IMR-90 (cell line): ENCODE measurements at regions not wholly inside any gene's neighbourhood (a gene's known extent, or its start where the extent isn't known, plus 50 kb on each side); places are given as distances from the start of the nearest gene placed in this dataset.

Source experiments
- ATAC-seq: fragments of 200-7000 bp; cut with Tn5 transposase; 2 replicates; pipeline ENCODE4 v1.9.1; 2020; ENCODE audit warnings: low read depth, mild to moderate bottlenecking, moderate library complexity
- BruUV-seq: library from RNA; stranded (reverse); fragments of 400-500 nt; replicated peaks from 2 replicates; lab custom pipeline; 2021; lab: Mats Ljungman, UMichigan
- CTCF ChIA-PET: fragments of 300-600 bp; formaldehyde crosslinking; extraction: SDS; loops from one replicate; lab custom pipeline; 2021; ENCODE audit warnings: antibody characterized with exemption; lab: Yijun Ruan, JAX
- POLR2A ChIA-PET: fragments of 300-600 bp; sonication (Branson Sonifier 250); formaldehyde crosslinking; loops from one replicate; lab custom pipeline; 2022; ENCODE audit warnings: antibody characterized with exemption; ENCODE audit not compliant: unreplicated experiment; lab: Charles Lee
- DNase-seq: peaks from one replicate; pipeline ENCODE4 v3.0.0; 2013
- H2AFZ ChIP-seq: replicated peaks from 2 replicates; pipeline ENCODE3; 2013; ENCODE audit warnings: low read length, mild to moderate bottlenecking; ENCODE audit not compliant: poor library complexity
- H2AK5ac ChIP-seq: 2 replicates; pipeline ENCODE4 v1.6.1; 2013; ENCODE audit warnings: low read depth, low read length, inconsistent platforms
- H2AK9ac ChIP-seq: replicated peaks from 2 replicates; pipeline ENCODE3; 2013; ENCODE audit warnings: mild to moderate bottlenecking, low read depth, low read length, moderate library complexity; ENCODE audit not compliant: poor library complexity
- H2BK120ac ChIP-seq: 2 replicates; pipeline ENCODE4 v1.6.1; 2013; ENCODE audit warnings: low read depth, low read length, inconsistent platforms
- H2BK15ac ChIP-seq: 3 replicates; pipeline ENCODE4 v1.6.1; 2013; ENCODE audit warnings: low read depth, low read length, inconsistent platforms
- H2BK20ac ChIP-seq: 2 replicates; pipeline ENCODE4 v1.6.1; 2013; ENCODE audit warnings: low read depth, mild to moderate bottlenecking, inconsistent platforms, low read length, moderate library complexity
- H2BK5ac ChIP-seq: 2 replicates; pipeline ENCODE4 v1.6.1; 2013; ENCODE audit warnings: mild to moderate bottlenecking, low read depth, low read length, inconsistent platforms; ENCODE audit not compliant: poor library complexity, severe bottlenecking
- H3K14ac ChIP-seq: replicated peaks from 2 replicates; pipeline ENCODE4 v1.6.1; 2013; ENCODE audit warnings: low read depth, low read length, inconsistent platforms
- H3K18ac ChIP-seq: 2 replicates; pipeline ENCODE4 v1.6.1; 2013; ENCODE audit warnings: low read depth, low read length, control low read depth
- H3K23ac ChIP-seq: 2 replicates; pipeline ENCODE4 v1.6.1; 2013; ENCODE audit warnings: low read depth, low read length, inconsistent platforms
- H3K27ac ChIP-seq: 2 replicates; pipeline ENCODE4 v1.5.1; 2013; ENCODE audit warnings: mild to moderate bottlenecking, control low read depth, low read length; ENCODE audit not compliant: insufficient read depth
- H3K27me3 ChIP-seq: 2 replicates; pipeline ENCODE4 v1.6.1; 2013; ENCODE audit warnings: low read length; ENCODE audit not compliant: control insufficient read depth, insufficient read depth
- H3K36me3 ChIP-seq: 2 replicates; pipeline ENCODE4 v1.6.1; 2013; ENCODE audit warnings: low read length, mixed read lengths; ENCODE audit not compliant: control insufficient read depth, insufficient read depth
- H3K4ac ChIP-seq: 2 replicates; pipeline ENCODE4 v1.6.1; 2013; ENCODE audit warnings: low read depth, low read length, inconsistent platforms
- H3K4me1 ChIP-seq: 2 replicates; pipeline ENCODE4 v1.6.1; 2013; ENCODE audit warnings: low read length, mixed read lengths; ENCODE audit not compliant: control insufficient read depth, insufficient read depth
- H3K4me2 ChIP-seq: 2 replicates; pipeline ENCODE4 v1.6.1; 2013; ENCODE audit warnings: low read depth, mild to moderate bottlenecking, control low read depth, low read length, moderate library complexity
- H3K4me3 ChIP-seq: 2 replicates; pipeline ENCODE4 v1.5.1; 2013; ENCODE audit warnings: low read depth, mild to moderate bottlenecking, control low read depth, low read length, moderate library complexity; ENCODE audit not compliant: insufficient read depth
- H3K56ac ChIP-seq: 2 replicates; pipeline ENCODE4 v1.6.1; 2013; ENCODE audit warnings: low read length, inconsistent platforms; ENCODE audit not compliant: insufficient read depth; ENCODE audit errors: extremely low read depth
- H3K79me1 ChIP-seq, 2 experiments: 2 replicates each; pipeline ENCODE4 v1.6.1; 2013; ENCODE audit warnings: low read length in 2 of 2, inconsistent platforms in 1 of 2, low read depth in 1 of 2
- H3K9ac ChIP-seq: 2 replicates; pipeline ENCODE4 v1.6.1; 2013; ENCODE audit warnings: low read depth, low read length, control low read depth
- H3K9me1 ChIP-seq: 2 replicates; pipeline ENCODE4 v1.6.1; 2013; ENCODE audit warnings: low read length, inconsistent platforms; ENCODE audit not compliant: insufficient read depth
- H3K9me3 ChIP-seq: 2 replicates; pipeline ENCODE4 v1.6.1; 2013; ENCODE audit warnings: low read length; ENCODE audit not compliant: control insufficient read depth, insufficient read depth
- H4K20me1 ChIP-seq: 2 replicates; pipeline ENCODE4 v1.6.1; 2013; ENCODE audit warnings: low read length, inconsistent platforms; ENCODE audit not compliant: insufficient read depth
- H4K5ac ChIP-seq: 2 replicates; pipeline ENCODE4 v1.6.1; 2013; ENCODE audit warnings: mild to moderate bottlenecking, low read depth, low read length, control low read depth
- H4K8ac ChIP-seq, 2 experiments: 2 replicates each; pipeline ENCODE4 v1.6.1; 2013; ENCODE audit warnings: low read depth in 2 of 2, low read length in 2 of 2, control low read depth in 1 of 2, inconsistent platforms in 1 of 2
- H4K91ac ChIP-seq: 2 replicates; pipeline ENCODE4 v1.6.1; 2013; ENCODE audit warnings: low read depth, low read length, inconsistent platforms; ENCODE audit not compliant: insufficient read depth
- BHLHE40 ChIP-seq: fragments of 150-350 bp; IDR thresholded peaks from 2 replicates; pipeline ENCODE4 v1.6.1; 2016; ENCODE audit warnings: mild to moderate bottlenecking, low read depth, low read length
- CEBPB ChIP-seq: IDR thresholded peaks from 2 replicates; pipeline ENCODE4 v1.6.1; 2012; ENCODE audit warnings: low read depth, low read length, improper control_type of control experiment
- CHD1 ChIP-seq: IDR thresholded peaks from 2 replicates; pipeline ENCODE4 v1.6.1; 2012; ENCODE audit warnings: low read depth, low read length, improper control_type of control experiment
- CTCF ChIP-seq: conservative IDR thresholded peaks from 2 replicates; pipeline ENCODE4 v1.5.1; 2012; ENCODE audit warnings: mild to moderate bottlenecking, low read depth, low read length, improper control_type of control experiment
- FOS ChIP-seq: fragments of 150-350 bp; IDR thresholded peaks from 2 replicates; pipeline ENCODE4 v1.6.1; 2016; ENCODE audit warnings: low read depth, low read length
- MAZ ChIP-seq: IDR thresholded peaks from 2 replicates; pipeline ENCODE4 v1.6.1; 2012; ENCODE audit warnings: low read depth, mild to moderate bottlenecking, low read length, improper control_type of control experiment, moderate library complexity, borderline replicate concordance
- POLR2A ChIP-seq: IDR thresholded peaks from 2 replicates; pipeline ENCODE4 v1.6.1; 2012; ENCODE audit warnings: mild to moderate bottlenecking, low read depth, low read length
- SMC3 ChIP-seq: fragments of 150-350 bp; IDR thresholded peaks from 2 replicates; pipeline ENCODE4 v1.6.1; 2016; ENCODE audit warnings: low read depth, mild to moderate bottlenecking, antibody characterized with exemption, low read length, moderate library complexity
- USF2 ChIP-seq: fragments of 150-350 bp; IDR thresholded peaks from 2 replicates; pipeline ENCODE4 v1.6.1; 2017; ENCODE audit warnings: mild to moderate bottlenecking, antibody characterized with exemption, low read length, low read depth
- WGBS, 2 experiments: methylation state at CpG; one replicate each; pipeline versions ENCODE4 v1.1.5 to v1.1.7; 2013; ENCODE audit warnings: missing lambda C conversion rate in 2 of 2; ENCODE audit not compliant: insufficient read length in 1 of 2; ENCODE audit errors: extremely low coverage in 2 of 2; 5-methylcytosine and 5-hydroxymethylcytosine counted together
- dilution Hi-C: fragments of 300-500 bp; cut with HindIII; formaldehyde crosslinking; loops from one replicate; pipeline ENCODE4 v1.14.3; 2018; ENCODE audit warnings: low sequenced_read_pairs; ENCODE audit not compliant: unreplicated experiment
- in situ Hi-C: fragments of 300-500 bp; cut with MboI; formaldehyde crosslinking; loops from 3 replicates; pipeline ENCODE4 v1.14.3; 2019; ENCODE audit warnings: low sequenced_read_pairs, inconsistent platforms, mixed read lengths
- intact Hi-C: fragments of 100-400 bp; cut with micrococcal nuclease; formaldehyde crosslinking; loops from 2 replicates; pipeline ENCODE4 v1.10.0; 2022

DNA sequence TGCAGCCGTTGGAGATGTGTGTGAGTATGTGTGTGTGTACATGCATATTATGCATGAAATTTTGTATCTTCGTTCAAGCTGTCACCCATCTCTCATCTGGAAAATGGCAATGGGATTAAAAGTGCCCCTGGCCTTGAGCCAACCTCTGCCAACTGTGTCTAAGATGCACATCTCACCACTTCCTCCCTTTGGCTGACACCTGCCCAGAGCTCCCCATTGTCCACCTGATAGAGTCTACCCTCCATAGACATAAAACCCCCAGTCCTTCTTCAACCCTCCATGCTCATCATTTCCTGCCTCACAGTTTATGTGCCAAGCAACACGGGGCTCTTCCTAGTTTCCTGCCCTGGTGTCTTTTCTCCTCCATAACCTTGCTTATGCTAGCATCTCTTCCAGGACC, 187.5 kb upstream of the HES1 start:
- in situ Hi-C loops (no loop called here), intact Hi-C loops (no loop called here), dilution Hi-C loops (no loop called here)
- Histone ChIP-seq H2AK9ac (no peak overlapping the region), H2AFZ (no peak overlapping the region), H3K56ac (no peak overlapping the region), H3K9me3 (0 out of 2 replicates have a peak, but pooled peaks cover 2% of the 10 kb centered on the region), H3K27me3 (peaks cover 22% of the 10 kb centered on the region), H4K8ac (no peak overlapping the region), H3K4me2 (no peak overlapping the region), H3K4me1 (no peaks in the 10 kb centered on the region), H4K20me1 (no peaks in the 10 kb centered on the region), H3K27ac (no peak overlapping the region), H3K9ac (no peak overlapping the region), H2BK20ac (no peak overlapping the region), H3K79me1 (no peaks in the 10 kb centered on the region), H3K18ac (no peak overlapping the region), H3K14ac (no peak overlapping the region), H2BK120ac (no peak overlapping the region), H3K23ac (no peak overlapping the region), H3K9me1 (no peaks in the 10 kb centered on the region), H4K5ac (no peak overlapping the region), H2AK5ac (no peak overlapping the region), H4K91ac (no peak overlapping the region), H2BK5ac (no peak overlapping the region), H2BK15ac (no peak overlapping the region), H3K4me3 (no peak overlapping the region), H3K4ac (no peak overlapping the region), H3K36me3 (no peaks in the 10 kb centered on the region)
- WGBS, 2 experiments, result 33% methylated on average over 1 of the region's 3 CpGs; no CpG with 5 or more reads in 1 of the 2 experiments
- BruUV-seq, result no TSS peak
- ATAC-seq, result no peak
- no peak for TF ChIP-seq FOS
- TF ChIP-seq CHD1, result no peak
- no peak for TF ChIP-seq SMC3
- no peak for TF ChIP-seq POLR2A
- TF ChIP-seq BHLHE40, result no peak
- no peak for TF ChIP-seq CTCF
- no peak for TF ChIP-seq CEBPB
- TF ChIP-seq USF2, result no peak
- TF ChIP-seq MAZ, result no peak
- ChIA-PET POLR2A (no interaction called here), CTCF (no interaction called here)
- DNase-seq, result no peak
